AG04449 (cell line): ENCODE measurements at regions not wholly inside any gene's neighbourhood (a gene's known extent, or its start where the extent isn't known, plus 50 kb on each side); places are given as distances from the start of the nearest gene placed in this dataset.

Experiments used
- CTCF ChIA-PET: fragments of 350-600 bp; formaldehyde crosslinking; extraction: SDS; loops from one replicate; lab custom pipeline; 2021; ENCODE audit warnings: antibody characterized with exemption; lab: Yijun Ruan, JAX
- POLR2A ChIA-PET: fragments of 400-600, 350-600 bp; formaldehyde crosslinking; extraction: SDS; loops from one replicate; lab custom pipeline; 2020; ENCODE audit warnings: antibody characterized with exemption, inconsistent platforms; lab: Yijun Ruan, JAX
- DNase-seq: peaks from one replicate; pipeline ENCODE4 v3.0.0-alpha.2; 2010; ENCODE audit warnings: low read depth, low spot score
- H3K4me3 ChIP-seq: 2 replicates; pipeline ENCODE4 v1.5.1; 2011; ENCODE audit warnings: low read depth, mild to moderate bottlenecking, control low read depth, low read length
- TF ChIP-seq, protein P1 (sequence below): IDR thresholded peaks from one replicate; pipeline ENCODE4 v1.5.1; 2011; ENCODE audit warnings: mild to moderate bottlenecking, moderate library complexity, low read length, control low read depth, inconsistent platforms; ENCODE audit not compliant: insufficient read depth; ENCODE audit errors: missing control alignments

DNA sequence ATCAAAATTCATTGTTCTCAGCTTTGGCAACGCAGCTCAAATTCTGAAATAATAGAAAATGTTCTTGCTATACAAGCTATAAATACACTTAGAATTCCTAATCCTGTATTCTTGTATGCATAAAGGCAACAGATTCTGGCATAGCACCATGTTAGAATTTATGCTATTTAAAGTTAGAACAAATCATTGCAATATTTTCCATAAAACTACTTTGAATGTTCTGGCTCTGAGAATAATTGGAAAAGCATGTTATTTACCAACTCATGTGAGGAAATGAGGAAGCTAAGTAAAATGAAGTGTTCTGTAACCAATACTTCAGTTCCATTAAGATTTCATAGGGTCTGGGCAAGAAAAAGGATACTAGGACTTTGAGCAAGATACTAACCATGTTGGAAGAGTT is 888.9 kb downstream of the SQOR start:
- no peak overlapping the region for H3K4me3 ChIP-seq
- no peak for DNase-seq
- POLR2A ChIA-PET: no interaction called here
- CTCF ChIA-PET: no interaction called here
- TF ChIP-seq, protein P1, sequence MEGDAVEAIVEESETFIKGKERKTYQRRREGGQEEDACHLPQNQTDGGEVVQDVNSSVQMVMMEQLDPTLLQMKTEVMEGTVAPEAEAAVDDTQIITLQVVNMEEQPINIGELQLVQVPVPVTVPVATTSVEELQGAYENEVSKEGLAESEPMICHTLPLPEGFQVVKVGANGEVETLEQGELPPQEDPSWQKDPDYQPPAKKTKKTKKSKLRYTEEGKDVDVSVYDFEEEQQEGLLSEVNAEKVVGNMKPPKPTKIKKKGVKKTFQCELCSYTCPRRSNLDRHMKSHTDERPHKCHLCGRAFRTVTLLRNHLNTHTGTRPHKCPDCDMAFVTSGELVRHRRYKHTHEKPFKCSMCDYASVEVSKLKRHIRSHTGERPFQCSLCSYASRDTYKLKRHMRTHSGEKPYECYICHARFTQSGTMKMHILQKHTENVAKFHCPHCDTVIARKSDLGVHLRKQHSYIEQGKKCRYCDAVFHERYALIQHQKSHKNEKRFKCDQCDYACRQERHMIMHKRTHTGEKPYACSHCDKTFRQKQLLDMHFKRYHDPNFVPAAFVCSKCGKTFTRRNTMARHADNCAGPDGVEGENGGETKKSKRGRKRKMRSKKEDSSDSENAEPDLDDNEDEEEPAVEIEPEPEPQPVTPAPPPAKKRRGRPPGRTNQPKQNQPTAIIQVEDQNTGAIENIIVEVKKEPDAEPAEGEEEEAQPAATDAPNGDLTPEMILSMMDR: no peak

DNA sequence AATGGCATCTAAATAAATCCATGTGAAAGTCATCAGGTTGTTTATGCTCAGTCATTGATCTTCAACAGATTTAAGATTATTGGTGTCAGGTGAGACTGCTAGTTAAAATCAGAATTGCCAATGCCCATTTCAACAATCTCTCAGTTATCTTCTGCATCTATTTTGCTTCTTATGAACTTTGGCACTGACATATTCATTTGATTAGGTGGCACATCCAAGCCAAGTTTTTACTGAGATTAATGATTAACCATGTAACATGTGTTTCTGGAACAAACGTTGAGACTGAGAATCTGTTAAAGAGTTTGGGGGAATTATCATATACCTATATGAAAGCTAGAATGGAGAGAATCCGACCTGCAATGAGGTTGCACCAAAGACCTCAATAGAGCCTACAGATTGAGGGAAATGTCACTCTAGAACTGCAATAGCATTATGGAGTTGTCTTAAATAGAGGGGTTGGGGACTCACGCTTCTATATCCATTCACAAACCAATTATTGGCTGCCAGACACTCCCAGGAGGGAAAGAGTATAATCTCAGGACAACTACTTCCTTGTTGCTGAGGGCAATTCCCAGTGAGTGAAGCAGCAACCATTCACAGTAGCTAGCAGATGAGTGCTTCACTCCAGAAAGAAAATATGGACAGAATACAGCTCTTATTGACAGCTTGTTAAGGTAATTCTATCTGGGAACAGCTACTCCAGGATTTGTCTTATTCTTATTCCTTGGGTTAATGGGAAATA is 891.3 kb downstream of the SQOR start:
- H3K4me3 ChIP-seq: no peak overlapping the region
- no peak for DNase-seq
- TF ChIP-seq, protein P1: no peak
- ChIA-PET POLR2A (no interaction called here), CTCF (no interaction called here)

DNA sequence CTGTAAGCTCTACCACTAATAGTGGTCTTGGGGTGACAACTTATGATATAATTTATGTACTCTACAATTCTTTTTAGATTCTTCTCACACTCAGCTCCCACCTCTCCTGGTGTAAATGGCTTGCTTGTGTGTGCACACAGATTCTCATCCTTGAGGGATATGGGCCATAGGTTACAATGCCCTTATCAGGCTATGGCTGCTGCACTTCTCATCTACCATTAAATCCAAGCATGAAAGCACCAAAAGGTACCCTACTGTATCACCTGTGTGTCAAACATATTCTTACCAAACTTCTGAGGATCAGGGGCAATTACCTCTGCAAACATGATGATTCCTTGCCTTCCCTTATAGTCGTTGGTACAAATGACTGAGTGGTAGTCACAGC is 891.9 kb downstream of the SQOR start:
- DNase-seq: no peak
- no peak overlapping the region for H3K4me3 ChIP-seq
- CTCF ChIA-PET: no interaction called here
- POLR2A ChIA-PET: no interaction called here
- TF ChIP-seq, protein P1: no peak

DNA sequence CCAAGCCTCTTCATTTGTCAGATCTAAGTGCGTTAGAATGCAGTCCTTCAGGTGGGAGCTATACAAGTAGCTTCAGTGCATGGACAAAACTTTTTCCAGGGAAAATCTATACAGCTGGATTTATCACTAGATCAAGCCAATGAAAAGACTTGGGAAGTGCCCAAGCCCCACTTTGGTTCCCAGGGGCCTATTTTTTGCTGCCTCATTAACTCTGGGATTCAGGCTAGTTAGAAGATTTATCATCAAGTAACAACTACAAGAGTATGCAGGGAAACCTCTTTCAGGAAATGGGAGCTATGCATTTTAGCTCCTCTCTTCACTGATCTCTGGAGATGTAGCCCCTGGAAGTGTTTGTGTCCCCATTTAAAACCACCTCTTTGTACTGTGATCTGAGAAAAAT is 908.8 kb downstream of the SQOR start:
- ChIA-PET CTCF (no interaction called here), POLR2A (no interaction called here)
- TF ChIP-seq, protein P1: no peak
- H3K4me3 ChIP-seq: no peak overlapping the region
- DNase-seq: no peak

DNA sequence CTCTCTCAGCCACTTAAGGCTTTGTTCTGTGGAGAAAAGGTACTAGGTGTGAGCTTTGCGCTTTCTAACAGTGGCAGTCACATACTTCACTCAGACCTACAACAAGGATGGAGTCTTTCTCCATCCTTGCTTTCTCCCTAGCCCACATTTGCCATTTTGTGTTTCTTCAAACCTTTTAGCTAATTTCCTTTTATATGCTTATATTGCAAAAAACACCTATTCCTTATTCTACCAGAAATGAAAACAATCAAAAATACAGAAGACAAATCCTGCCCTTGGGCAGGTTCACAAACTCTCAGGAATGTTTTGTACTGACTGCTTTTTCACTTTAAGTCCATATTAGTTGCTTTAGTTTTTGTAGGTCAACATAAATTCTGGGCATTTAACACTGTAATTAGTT is 914.2 kb downstream of the SQOR start:
- no peak for DNase-seq
- TF ChIP-seq, protein P1: no peak
- POLR2A ChIA-PET: no interaction called here
- CTCF ChIA-PET: no interaction called here
- no peak overlapping the region for H3K4me3 ChIP-seq

DNA sequence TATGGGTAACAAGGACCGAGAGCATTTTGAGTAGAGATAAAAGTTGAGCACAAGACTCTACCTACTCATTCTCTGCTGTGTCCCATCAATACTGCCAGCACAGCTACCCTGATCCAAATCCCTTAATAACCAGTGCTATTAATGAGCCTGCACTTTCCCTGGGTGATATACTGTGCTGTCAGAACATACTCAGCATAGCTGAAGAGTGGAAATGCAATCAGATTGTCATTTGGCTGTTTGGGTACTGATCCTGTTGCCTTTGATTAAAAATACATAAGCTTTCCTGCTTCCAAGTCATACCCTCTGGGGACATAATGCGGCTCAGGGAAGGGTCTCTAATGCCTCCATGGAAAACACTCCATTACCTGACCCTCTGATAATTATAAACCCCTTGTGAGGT is 917.5 kb downstream of the SQOR start:
- ChIA-PET POLR2A (no interaction called here), CTCF (no interaction called here)
- no peak for DNase-seq
- TF ChIP-seq, protein P1: no peak
- no peak overlapping the region for H3K4me3 ChIP-seq
